Panc1 (cell line): ENCODE measurements at regions not wholly inside any gene's neighbourhood (a gene's known extent, or its start where the extent isn't known, plus 50 kb on each side); places are given as distances from the start of the nearest gene placed in this dataset.

Source experiments
- ATAC-seq: fragments of 200-7000 bp; cut with Tn5 transposase; 2 replicates; pipeline ENCODE4 v1.9.1; 2020; ENCODE audit warnings: mild to moderate bottlenecking, moderate library complexity
- BruUV-seq: library from RNA; stranded (reverse); fragments of 400-500 nt; replicated peaks from 2 replicates; lab custom pipeline; 2021; lab: Mats Ljungman, UMichigan
- CTCF ChIA-PET: fragments of 300-600 bp; sonication (Branson Sonifier 250); formaldehyde crosslinking; loops from one replicate; lab custom pipeline; 2022; ENCODE audit warnings: antibody characterized with exemption; lab: Charles Lee
- POLR2A ChIA-PET: fragments of 300-600 bp; sonication (Branson Sonifier 250); formaldehyde crosslinking; loops from one replicate; lab custom pipeline; 2022; ENCODE audit warnings: antibody characterized with exemption; lab: Charles Lee
- DNase-seq: peaks from one replicate; pipeline ENCODE4 v3.0.0-alpha.2; 2010; ENCODE audit warnings: low read depth, low spot score
- H3K27ac ChIP-seq: 2 replicates; pipeline ENCODE4 v1.5.1; 2011; ENCODE audit warnings: mild to moderate bottlenecking, low read length, inconsistent platforms
- H3K27me3 ChIP-seq: fragments of 200-500 bp; sonication (Bioruptor generic); 2 replicates; pipeline ENCODE4 v1.6.0; 2014; ENCODE audit warnings: low read length, inconsistent platforms; ENCODE audit not compliant: control insufficient read depth, insufficient read depth
- H3K36me3 ChIP-seq: fragments of 200-500 bp; sonication (Bioruptor generic); 2 replicates; pipeline ENCODE4 v1.5.1; 2014; ENCODE audit warnings: inconsistent platforms, mild to moderate bottlenecking, low read length, moderate library complexity; ENCODE audit not compliant: control insufficient read depth, insufficient read depth
- H3K4me1 ChIP-seq: 2 replicates; pipeline ENCODE4 v1.5.1; 2011; ENCODE audit warnings: inconsistent platforms, mild to moderate bottlenecking, low read length, moderate library complexity; ENCODE audit not compliant: control insufficient read depth, insufficient read depth
- H3K4me3 ChIP-seq, 2 experiments: 2 replicates each; pipeline ENCODE4 v1.5.1; 2011 to 2012; ENCODE audit warnings: low read depth in 2 of 2, low read length in 2 of 2, mild to moderate bottlenecking in 2 of 2, inconsistent platforms in 1 of 2, moderate library complexity in 1 of 2
- H3K9me3 ChIP-seq: fragments of 200-500 bp; sonication (Bioruptor generic); 2 replicates; pipeline ENCODE4 v1.5.1; 2014; ENCODE audit warnings: low read depth, mild to moderate bottlenecking, inconsistent platforms, low read length, moderate library complexity; ENCODE audit not compliant: control insufficient read depth, insufficient read depth
- CTCF ChIP-seq: fragments of 450-650 bp; IDR thresholded peaks from 2 replicates; pipeline ENCODE4 v1.5.1; 2017; ENCODE audit warnings: mild to moderate bottlenecking
- POLR2AphosphoS5 ChIP-seq: IDR thresholded peaks from 2 replicates; pipeline ENCODE4 v1.6.1; 2012; ENCODE audit warnings: mild to moderate bottlenecking, low read depth, low read length, moderate library complexity
- SIN3A ChIP-seq: IDR thresholded peaks from 2 replicates; pipeline ENCODE4 v1.6.1; 2012; ENCODE audit warnings: low read depth, mild to moderate bottlenecking, low read length, moderate library complexity, borderline replicate concordance; ENCODE audit not compliant: insufficient read depth
- TCF7L2 ChIP-seq: IDR thresholded peaks from 2 replicates; pipeline ENCODE4 v1.6.1; 2011; ENCODE audit warnings: mild to moderate bottlenecking, low read depth, low read length, inconsistent platforms
- in situ Hi-C: cut with HindIII; loops from 2 replicates; pipeline ENCODE4 v1.10.0; 2016; ENCODE audit warnings: low sequenced_read_pairs, low pct_unique_long_range_greater_than_20kb
- intact Hi-C: fragments of 100-400 bp; cut with micrococcal nuclease; formaldehyde crosslinking; loops from one replicate; pipeline ENCODE4 v1.10.0; 2022; ENCODE audit not compliant: unreplicated experiment
- TF ChIP-seq, protein P1 (sequence below), 2 experiments: IDR thresholded peaks; 2 replicates each; pipeline ENCODE4 v1.6.1; 2011 to 2012; ENCODE audit warnings: low read depth in 2 of 2, control low read depth in 1 of 2, low read length in 1 of 2, mild to moderate bottlenecking in 1 of 2, moderate library complexity in 1 of 2; ENCODE audit not compliant: insufficient read depth in 1 of 2

DNA sequence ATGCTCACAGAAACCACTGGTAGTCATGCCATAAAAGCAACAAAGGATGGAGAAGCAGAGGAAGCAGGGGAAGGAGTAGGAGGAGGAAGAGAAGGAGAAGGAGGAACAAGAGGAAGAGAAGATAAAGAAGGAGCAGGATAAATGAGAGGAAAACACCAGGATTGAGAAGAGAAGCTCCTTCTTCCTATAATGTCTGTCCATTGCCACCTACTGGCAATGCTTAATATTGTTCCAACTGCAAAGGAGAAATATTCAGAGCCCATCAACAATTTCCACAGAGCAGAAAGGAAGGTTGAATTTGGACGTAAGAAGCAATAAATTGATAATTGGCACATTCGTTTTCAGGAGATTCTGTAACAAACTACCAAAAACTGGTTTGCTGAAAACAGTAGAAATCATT is 898.4 kb downstream of the SLC16A7 start:
- ChIA-PET POLR2A (no interaction called here), CTCF (no interaction called here)
- no peaks in the 10 kb centered on the region for H3K27me3 ChIP-seq
- in situ Hi-C loops = no loop called here
- H3K4me1 ChIP-seq = no peaks in the 10 kb centered on the region
- no peaks in the 10 kb centered on the region for H3K36me3 ChIP-seq
- TF ChIP-seq CTCF = peak; percentile 69
- TF ChIP-seq TCF7L2 = no peak
- TF ChIP-seq SIN3A = no peak
- DNase-seq (no peak), ATAC-seq (no peak)
- intact Hi-C loops = loop anchor here (10.0 kb wide), 1 partner anchor 1089 kb away; no protein-coding TSS in a partner anchor
- H3K27ac ChIP-seq = no peak overlapping the region
- no peaks in the 10 kb centered on the region for H3K9me3 ChIP-seq
- BruUV-seq = no TSS peak
- H3K4me3 ChIP-seq = no peak overlapping the region

- no TSS peak for BruUV-seq
- H3K36me3 ChIP-seq = no peaks in the 10 kb centered on the region
These were observed 902.8 kb downstream of the SLC16A7 start for GRCh38 chr12:60498656-60499055.

More at GRCh38 chr12:60498656-60499055, 902.8 kb downstream of the SLC16A7 start:
- intact Hi-C loops (loop anchor here (10.0 kb wide), 1 partner anchor 1094 kb away; no protein-coding TSS in a partner anchor), in situ Hi-C loops (no loop called here)
- ATAC-seq (no peak), DNase-seq (no peak)
- TF ChIP-seq POLR2AphosphoS5 (no peak), TCF7L2 (no peak), SIN3A (no peak), CTCF (no peak)
- TF ChIP-seq, protein P1, sequence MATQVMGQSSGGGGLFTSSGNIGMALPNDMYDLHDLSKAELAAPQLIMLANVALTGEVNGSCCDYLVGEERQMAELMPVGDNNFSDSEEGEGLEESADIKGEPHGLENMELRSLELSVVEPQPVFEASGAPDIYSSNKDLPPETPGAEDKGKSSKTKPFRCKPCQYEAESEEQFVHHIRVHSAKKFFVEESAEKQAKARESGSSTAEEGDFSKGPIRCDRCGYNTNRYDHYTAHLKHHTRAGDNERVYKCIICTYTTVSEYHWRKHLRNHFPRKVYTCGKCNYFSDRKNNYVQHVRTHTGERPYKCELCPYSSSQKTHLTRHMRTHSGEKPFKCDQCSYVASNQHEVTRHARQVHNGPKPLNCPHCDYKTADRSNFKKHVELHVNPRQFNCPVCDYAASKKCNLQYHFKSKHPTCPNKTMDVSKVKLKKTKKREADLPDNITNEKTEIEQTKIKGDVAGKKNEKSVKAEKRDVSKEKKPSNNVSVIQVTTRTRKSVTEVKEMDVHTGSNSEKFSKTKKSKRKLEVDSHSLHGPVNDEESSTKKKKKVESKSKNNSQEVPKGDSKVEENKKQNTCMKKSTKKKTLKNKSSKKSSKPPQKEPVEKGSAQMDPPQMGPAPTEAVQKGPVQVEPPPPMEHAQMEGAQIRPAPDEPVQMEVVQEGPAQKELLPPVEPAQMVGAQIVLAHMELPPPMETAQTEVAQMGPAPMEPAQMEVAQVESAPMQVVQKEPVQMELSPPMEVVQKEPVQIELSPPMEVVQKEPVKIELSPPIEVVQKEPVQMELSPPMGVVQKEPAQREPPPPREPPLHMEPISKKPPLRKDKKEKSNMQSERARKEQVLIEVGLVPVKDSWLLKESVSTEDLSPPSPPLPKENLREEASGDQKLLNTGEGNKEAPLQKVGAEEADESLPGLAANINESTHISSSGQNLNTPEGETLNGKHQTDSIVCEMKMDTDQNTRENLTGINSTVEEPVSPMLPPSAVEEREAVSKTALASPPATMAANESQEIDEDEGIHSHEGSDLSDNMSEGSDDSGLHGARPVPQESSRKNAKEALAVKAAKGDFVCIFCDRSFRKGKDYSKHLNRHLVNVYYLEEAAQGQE (IDR thresholded peaks at IDR 0.05; ENCODE audit: insufficient read depth in 1 of 2, low read depth in 2 of 2, low read length in 1 of 2) = no peak
- Histone ChIP-seq H3K4me3 (no peak overlapping the region), H3K27ac (no peak overlapping the region), H3K27me3 (no peaks in the 10 kb centered on the region), H3K9me3 (no peaks in the 10 kb centered on the region), H3K4me1 (no peaks in the 10 kb centered on the region)
- POLR2A ChIA-PET = no interaction called here
- CTCF ChIA-PET = no interaction called here
